ENCODE measurements at regions not wholly inside any gene's neighbourhood (a gene's known extent, or its start where the extent isn't known, plus 50 kb on each side); places are given as distances from the start of the nearest gene placed in this dataset.

DNA sequence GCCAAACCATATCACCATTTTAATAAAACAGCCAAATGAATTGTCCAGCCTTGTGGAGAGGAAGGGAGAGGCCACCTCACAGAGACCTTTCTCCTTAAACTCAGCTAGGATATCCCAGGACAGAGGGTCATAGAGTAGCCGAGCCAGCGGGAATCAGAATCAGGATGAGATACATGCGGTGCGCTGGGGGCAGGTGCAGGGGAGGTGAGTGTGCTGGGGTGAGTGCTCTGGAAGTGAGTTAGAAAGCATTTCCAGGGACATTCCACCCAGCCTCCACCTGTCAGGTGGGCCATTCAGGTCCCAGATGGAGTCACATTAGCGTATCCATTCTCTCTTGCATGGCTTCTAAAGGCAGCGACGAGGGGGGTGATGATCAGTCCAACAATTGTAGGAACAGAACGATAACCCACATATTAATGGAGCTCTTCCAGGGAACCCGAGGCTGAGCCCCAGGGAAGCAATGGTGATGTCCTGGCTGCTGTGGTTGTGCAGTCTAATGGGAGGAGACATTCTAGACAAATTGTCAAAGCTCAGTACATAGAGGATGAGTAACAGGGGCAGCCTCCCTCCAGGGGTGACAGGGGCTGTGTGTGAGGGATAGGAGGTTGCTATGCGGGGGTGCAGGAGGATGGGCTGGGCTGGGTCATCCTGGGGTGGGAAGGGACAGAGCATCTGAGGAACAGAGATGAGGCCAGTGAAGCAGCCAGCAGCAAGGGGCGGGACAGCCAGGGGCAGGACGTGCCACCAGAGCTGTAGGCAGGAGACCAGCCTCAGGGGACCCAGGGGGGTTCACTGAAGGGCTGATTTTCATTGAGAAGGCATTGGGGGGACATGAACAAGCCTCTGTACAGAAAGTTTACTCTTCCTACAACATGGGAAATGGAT lies 88.7 kb upstream of the FRMD1 start:
- H3K27me3 Mint-ChIP-seq, result peaks cover 2% of the 10 kb centered on the region
- no peaks in the 10 kb centered on the region for H3K36me3 Mint-ChIP-seq
- H3K4me3 Mint-ChIP-seq, result no peak overlapping the region
- no peak overlapping the region for H3K27ac Mint-ChIP-seq
- H3K4me1 Mint-ChIP-seq, result no peaks in the 10 kb centered on the region
- H3K9me3 Mint-ChIP-seq, result peaks cover 0 to 4% (median 2%) of the 10 kb centered on the region in 3 donors

DNA sequence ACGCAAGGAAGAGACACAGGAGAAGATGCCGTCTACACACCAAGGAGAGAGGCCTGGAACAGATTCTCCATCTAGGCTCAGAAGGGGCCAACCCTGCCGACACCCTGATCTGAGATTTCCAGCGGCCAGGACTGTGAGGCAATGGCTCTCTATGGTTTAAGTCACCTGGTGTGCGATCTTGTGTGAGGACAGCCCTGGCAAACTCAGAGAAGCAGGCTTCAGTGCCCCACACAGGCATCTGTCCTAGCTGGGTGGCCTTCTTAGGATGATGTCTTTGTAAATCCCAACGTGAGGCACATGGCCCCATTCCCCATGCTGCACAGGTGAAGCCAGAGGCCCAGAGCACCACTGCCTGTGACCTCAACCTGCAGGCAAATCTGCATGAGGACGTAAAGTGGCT lies 87.6 kb upstream of the FRMD1 start:
- Mint-ChIP-seq H3K27me3 (peaks cover 2% of the 10 kb centered on the region), H3K4me1 (no peaks in the 10 kb centered on the region), H3K27ac (no peak overlapping the region), H3K36me3 (no peaks in the 10 kb centered on the region), H3K9me3 (peaks cover 0 to 4% (median 2%) of the 10 kb centered on the region in 3 donors), H3K4me3 (no peak overlapping the region)

DNA sequence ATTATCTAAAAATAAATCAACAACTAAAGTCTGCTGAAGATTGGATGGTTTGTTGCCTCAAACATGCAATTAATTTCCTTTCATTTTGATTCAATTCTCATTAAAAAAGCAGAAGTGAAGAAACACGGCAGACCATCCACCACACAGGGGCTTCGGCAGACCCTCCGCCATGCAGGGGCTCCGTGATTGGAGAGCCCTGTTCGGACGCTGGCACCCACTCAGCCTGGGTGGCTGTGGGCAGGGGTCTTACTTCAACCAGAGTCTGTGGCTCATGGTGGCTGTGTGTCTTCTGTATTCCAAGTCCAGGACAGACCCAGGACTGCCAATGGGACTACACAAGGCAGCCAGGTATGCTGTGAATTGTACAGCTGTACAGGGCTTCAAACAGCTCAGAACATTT lies 86.9 kb upstream of the FRMD1 start:
- H3K27me3 Mint-ChIP-seq, result peaks cover 1% of the 10 kb centered on the region
- peaks cover 0 to 4% (median 2%) of the 10 kb centered on the region in 3 donors for H3K9me3 Mint-ChIP-seq
- no peaks in the 10 kb centered on the region for H3K36me3 Mint-ChIP-seq

DNA sequence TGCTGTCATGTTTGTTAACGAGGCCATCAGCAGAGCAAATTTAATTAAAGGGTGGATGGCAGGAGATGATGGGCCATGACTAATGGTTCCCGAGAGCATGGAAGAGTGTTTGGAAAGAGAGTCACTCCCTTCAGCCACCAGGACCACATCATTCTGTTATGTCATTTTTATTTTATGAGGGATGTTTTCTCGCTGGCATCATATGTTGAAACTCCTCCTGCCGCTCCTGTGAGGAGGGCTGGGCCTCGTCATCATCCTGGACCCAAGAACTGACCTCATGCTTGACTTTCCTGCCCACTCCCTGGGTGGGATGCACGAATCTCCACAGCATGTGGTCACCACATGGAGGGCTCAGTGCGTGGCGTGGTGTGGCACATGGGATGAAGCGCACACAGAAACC lies 86.4 kb upstream of the FRMD1 start:
- Mint-ChIP-seq H3K27ac (no peak overlapping the region), H3K36me3 (no peaks in the 10 kb centered on the region), H3K27me3 (no peaks in the 10 kb centered on the region), H3K9me3 (peaks cover 0 to 4% (median 3%) of the 10 kb centered on the region in 3 donors), H3K4me1 (no peaks in the 10 kb centered on the region), H3K4me3 (no peak overlapping the region)

More for the DNA sequence above, 86.9 kb upstream of the FRMD1 start:
- Mint-ChIP-seq H3K4me1 (no peaks in the 10 kb centered on the region), H3K27ac (no peak overlapping the region), H3K4me3 (no peak overlapping the region)

DNA sequence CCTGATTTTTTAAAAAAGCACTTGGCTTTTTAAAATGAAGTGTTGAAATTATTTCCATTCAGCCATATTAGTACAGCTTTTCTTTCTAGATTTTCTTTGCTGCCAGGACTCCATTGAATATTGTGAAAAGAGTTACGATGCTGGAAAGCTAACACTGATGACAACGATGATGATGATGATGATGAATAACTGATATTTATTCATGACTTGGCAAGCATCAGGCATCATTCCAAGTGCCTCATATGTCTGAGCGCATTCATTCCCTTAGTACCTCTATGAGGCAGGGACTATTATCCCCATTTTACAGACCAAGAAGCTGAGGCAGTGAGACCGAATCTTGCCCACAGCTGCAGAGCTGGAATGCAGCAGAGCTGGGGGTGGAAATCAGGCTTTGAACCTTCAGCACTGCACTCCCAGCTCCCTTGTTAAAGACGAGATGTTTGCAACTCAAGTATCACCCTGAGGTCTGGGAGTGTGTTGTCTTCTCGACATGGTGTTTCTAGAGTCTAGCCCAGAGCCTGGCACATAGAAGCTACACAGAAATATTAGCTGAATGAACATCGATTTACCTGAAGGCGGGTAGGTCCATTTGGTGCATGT lies 85.5 kb upstream of the FRMD1 start:
- Mint-ChIP-seq H3K4me3 (peak overlapping the region in 1 of 4 donors; percentile 24), H3K4me1 (no peaks in the 10 kb centered on the region), H3K27me3 (no peaks in the 10 kb centered on the region)

DNA sequence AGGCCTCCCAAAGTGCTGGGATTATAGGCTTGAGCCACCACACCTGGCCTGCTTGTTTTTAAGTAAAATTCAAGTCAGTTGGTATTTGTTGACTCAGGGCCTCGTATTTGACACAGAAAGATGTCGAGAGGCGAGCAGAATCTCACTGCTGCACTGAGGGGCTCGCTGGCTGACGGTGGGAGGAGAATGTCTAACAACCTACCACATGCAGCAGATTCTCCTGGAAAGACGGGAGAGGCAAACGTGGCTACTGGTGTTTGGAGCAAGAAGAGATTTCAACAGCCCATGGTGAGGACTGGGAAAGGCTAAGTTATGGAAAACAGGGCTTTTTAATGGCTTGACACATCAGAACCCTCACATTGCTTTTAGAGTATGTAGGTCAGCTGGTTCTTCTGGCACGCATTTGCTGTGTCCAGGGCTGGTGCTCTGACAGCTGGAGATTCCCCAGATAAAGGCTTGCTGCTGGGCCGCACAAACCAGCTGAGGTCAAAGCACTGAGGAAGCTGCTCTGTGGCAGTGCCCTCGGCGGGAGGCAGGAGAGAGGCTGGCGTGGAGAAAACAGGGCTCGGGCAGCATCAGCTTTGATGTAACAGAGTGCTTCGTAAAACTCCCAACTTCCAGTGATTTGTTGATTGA lies 84.2 kb upstream of the FRMD1 start:
- no peak overlapping the region for H3K4me3 Mint-ChIP-seq
- no peak overlapping the region for H3K27ac Mint-ChIP-seq
- H3K27me3 Mint-ChIP-seq, result no peaks in the 10 kb centered on the region
- no peaks in the 10 kb centered on the region for H3K4me1 Mint-ChIP-seq
- peaks cover 0 to 2% (median 1%) of the 10 kb centered on the region in 3 donors for H3K9me3 Mint-ChIP-seq
- H3K36me3 Mint-ChIP-seq, result no peaks in the 10 kb centered on the region

More for the DNA sequence above, 85.5 kb upstream of the FRMD1 start:
- H3K27ac Mint-ChIP-seq, result no peak overlapping the region
- H3K9me3 Mint-ChIP-seq, result peaks cover 0 to 4% (median 3%) of the 10 kb centered on the region in 3 donors
- no peaks in the 10 kb centered on the region for H3K36me3 Mint-ChIP-seq

DNA sequence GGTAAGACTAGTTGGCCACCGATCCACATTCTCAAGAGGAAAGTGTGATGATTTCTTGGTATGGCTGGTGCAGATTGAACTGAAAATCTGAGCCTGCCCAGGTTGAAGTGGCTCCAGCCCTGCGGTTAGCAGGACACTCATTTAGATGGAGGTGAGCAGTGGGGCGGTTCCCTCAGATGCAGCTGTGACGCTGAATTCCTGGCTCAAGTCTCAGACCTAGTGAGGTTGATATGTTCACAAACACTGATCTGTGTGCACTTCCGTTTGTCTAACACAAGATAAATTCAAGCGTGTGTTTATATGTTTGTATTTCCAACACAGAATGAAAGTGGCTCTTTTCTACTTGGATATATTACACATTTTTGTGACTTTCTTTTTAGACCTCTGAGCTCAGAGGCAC lies 83.4 kb upstream of the FRMD1 start:
- no peaks in the 10 kb centered on the region for H3K4me1 Mint-ChIP-seq
- H3K36me3 Mint-ChIP-seq, result no peaks in the 10 kb centered on the region
- no peak overlapping the region for H3K27ac Mint-ChIP-seq
- peaks cover 0 to 2% (median 1%) of the 10 kb centered on the region in 3 donors for H3K9me3 Mint-ChIP-seq
- H3K4me3 Mint-ChIP-seq, result no peak overlapping the region
- no peaks in the 10 kb centered on the region for H3K27me3 Mint-ChIP-seq

DNA sequence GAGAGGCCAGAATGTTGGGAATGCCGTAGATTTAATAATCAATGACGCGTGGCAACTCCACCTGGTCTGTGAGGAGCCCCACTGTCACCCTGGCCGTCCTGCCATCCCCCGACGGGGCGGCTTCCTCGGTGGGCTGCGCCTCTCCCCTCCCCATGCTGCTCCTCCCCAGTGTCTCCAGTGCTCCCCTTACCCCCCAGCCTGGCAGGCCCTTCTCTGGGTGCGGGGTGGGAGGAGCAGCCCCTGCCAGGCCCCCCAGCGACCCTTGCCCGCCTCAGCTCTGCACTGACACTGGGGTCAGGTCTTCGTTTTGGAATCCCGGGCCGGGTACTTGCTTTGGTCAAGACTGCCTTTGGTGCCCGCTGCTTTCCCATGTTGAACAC lies 82.3 kb upstream of the FRMD1 start:
- H3K27ac Mint-ChIP-seq, result no peak overlapping the region
- H3K4me1 Mint-ChIP-seq, result no peaks in the 10 kb centered on the region

DNA sequence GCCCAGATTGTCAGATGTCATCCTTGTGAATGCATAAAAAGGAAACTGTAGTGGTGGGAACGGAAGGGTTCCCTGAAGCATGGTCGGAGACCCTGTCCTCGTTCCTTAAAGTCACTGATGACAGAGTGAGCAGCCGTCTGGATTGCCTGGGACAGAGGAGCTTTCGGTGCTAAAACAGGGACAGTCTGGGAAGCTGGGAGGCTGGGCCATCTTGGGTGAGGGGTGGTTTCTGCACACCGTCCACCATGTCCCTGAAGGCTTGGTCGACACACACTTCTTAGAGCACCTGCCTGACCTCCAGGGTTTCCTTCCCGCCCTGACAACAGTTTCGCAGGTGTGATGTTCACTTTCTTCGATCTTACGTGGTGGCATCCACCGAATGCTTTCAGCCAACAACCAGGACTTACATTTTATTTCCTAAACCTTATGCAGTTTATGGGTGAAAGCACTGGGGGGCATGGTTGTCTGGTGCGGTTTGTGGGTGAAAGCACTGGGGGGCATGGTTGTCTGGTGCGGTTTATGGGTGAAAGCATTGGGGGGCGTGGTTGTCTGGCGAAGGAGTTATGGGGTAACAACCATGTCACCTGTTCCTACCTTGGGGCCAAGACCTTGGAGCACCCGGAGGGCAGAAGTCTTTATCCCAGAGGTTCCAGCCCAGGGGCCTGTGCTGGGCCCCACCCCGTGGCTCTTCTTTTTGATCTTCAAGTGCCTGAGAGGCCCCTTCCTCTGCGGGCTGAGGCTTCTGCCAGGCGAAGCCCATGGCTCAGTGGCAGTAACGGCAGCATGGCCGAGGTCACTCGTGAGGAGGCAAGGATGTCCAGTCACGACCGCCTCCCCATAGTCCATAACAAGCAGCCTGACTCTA lies 81.7 kb upstream of the FRMD1 start:
- no peaks in the 10 kb centered on the region for H3K27me3 Mint-ChIP-seq
- peaks cover 0 to 1% (median 0%) of the 10 kb centered on the region in 3 donors for H3K9me3 Mint-ChIP-seq
- no peaks in the 10 kb centered on the region for H3K36me3 Mint-ChIP-seq
- H3K4me1 Mint-ChIP-seq, result no peaks in the 10 kb centered on the region
- H3K4me3 Mint-ChIP-seq, result no peak overlapping the region
- no peak overlapping the region for H3K27ac Mint-ChIP-seq

More for the DNA sequence above, 82.3 kb upstream of the FRMD1 start:
- Mint-ChIP-seq H3K9me3 (peaks cover 0 to 1% (median 1%) of the 10 kb centered on the region in 3 donors), H3K4me3 (no peak overlapping the region), H3K36me3 (no peaks in the 10 kb centered on the region), H3K27me3 (no peaks in the 10 kb centered on the region)

DNA sequence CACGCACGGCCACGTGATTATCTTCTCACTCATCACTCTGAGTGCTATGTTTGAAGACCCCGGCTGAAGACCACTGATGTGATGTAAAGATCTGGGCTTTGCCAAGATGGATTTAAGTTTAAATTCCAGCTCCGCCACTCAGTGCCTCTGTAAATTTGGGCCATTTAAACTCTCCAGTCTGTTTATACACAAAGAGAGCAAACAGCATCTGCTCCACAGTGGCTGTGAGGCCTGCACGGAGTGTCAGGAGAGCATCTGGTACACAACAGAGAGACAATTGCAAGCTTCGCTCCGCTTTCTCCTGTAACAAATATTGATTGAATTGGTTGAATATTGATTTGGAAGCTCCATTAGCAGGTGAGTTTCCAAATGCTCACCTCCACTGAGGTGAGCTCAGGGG lies 80.5 kb upstream of the FRMD1 start:
- H3K4me1 Mint-ChIP-seq, result no peaks in the 10 kb centered on the region
- H3K9me3 Mint-ChIP-seq, result peaks cover 0 to 1% (median 0%) of the 10 kb centered on the region in 3 donors
- H3K27ac Mint-ChIP-seq, result no peak overlapping the region
- no peaks in the 10 kb centered on the region for H3K27me3 Mint-ChIP-seq
- no peak overlapping the region for H3K4me3 Mint-ChIP-seq
- no peaks in the 10 kb centered on the region for H3K36me3 Mint-ChIP-seq

DNA sequence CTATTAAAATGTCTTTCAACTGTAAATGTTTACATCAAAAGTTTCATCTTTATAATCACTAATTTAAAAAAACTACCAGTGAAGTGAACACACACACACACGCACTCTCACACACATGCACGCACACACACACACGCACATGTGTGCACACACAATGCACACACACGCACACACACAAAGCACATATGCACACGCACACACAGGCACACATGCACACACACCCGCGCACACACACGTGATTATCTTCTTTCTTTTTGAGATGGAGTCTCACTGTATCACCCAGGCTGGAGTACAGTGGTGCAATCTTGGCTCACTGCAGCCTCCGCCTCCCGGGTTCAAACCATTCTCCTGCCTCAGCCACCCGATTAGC lies 80.0 kb upstream of the FRMD1 start:
- H3K27me3 Mint-ChIP-seq, result no peaks in the 10 kb centered on the region

DNA sequence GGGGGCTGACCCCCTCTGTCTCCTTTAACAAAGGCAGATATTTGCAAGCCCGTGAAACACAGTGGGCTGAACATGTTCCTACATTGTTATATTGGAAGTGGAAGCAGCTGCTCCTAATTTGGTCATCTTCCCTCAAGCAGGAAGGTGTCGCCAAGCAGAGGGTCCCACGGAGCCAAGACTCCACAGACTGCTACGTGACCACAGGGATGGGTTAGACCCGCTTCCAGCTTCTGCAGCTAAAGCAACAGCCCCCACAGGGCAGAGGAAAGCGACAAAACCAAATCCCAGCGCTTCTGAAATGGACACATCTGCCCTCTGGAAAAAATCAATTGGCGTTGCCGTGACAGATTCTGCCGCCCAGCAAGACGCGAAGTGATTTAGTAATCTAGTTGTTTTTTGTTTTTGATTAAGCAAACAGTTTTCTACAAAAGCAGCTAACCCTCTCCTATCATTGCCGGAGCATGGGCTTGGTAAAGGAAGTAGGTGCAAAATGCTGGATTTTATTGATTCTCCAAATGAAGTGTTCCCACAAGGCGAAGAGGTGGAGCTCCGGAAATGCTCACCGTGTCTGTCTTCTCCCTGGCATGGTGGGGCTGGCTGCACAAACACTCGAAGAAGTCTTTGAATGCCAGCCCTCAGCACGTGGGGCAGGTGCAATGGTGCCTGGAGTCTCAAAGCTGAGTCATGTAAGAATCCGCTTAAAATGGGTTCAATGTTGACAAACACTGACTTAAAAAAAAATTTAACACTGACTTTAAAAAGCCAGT lies 79.4 kb upstream of the FRMD1 start:
- H3K27ac Mint-ChIP-seq, result no peak overlapping the region
- no peak overlapping the region for H3K4me3 Mint-ChIP-seq
- peaks cover 0 to 1% (median 0%) of the 10 kb centered on the region in 3 donors for H3K9me3 Mint-ChIP-seq
- no peaks in the 10 kb centered on the region for H3K4me1 Mint-ChIP-seq
- no peaks in the 10 kb centered on the region for H3K27me3 Mint-ChIP-seq
- H3K36me3 Mint-ChIP-seq, result no peaks in the 10 kb centered on the region

More for the DNA sequence above, 80.0 kb upstream of the FRMD1 start:
- Mint-ChIP-seq H3K27ac (no peak overlapping the region), H3K4me1 (no peaks in the 10 kb centered on the region), H3K4me3 (no peak overlapping the region), H3K36me3 (no peaks in the 10 kb centered on the region), H3K9me3 (peaks cover 0 to 1% (median 0%) of the 10 kb centered on the region in 3 donors)

DNA sequence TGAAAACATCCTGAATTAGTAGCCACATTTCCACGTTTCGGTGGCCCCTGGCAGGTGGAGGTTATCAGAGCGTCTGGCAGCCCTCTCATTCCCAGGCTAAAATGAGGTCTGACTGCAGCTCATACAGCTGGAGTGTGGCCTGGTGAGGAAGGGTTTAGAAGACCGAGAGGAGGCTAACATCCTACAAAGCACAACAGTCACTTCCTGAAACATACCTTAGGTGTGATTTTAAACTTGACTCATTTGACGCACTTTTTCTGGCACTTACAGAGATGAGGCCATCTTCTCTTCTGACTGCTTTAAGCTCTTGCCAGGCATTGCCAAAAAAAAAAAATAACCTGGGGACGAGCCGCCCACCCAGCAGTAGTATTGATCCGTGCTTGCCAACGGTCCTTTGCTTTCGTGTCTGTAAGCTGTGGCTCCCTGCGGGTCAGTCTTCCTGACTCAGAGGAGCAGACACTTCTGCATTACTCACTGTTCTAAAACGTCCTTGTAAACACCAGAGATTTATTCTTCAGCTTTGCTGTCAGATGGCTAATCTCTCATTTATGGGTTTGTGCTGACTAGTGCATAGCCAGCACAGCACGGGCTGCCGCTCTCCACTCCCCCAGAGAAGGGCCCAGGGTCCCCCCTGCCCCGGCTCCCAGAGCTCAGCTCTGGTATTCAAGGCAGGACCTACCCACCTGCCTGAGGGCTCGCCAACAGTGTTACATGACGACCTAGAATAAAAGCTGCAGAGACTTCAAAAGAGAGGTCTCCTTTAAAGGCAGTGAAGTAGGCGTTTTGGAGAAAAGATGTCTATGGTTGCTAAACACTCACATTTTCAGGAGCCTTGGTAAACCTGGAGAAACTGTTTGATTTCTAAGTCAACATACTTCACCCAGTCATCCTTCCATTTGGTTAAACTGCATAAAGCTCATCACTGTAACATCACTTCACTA lies 78.5 kb upstream of the FRMD1 start:
- no peaks in the 10 kb centered on the region for H3K4me1 Mint-ChIP-seq
- H3K36me3 Mint-ChIP-seq, result no peaks in the 10 kb centered on the region
- H3K9me3 Mint-ChIP-seq, result peaks cover 0 to 1% (median 0%) of the 10 kb centered on the region in 3 donors
- no peaks in the 10 kb centered on the region for H3K27me3 Mint-ChIP-seq
- no peak overlapping the region for H3K4me3 Mint-ChIP-seq
- H3K27ac Mint-ChIP-seq, result no peak overlapping the region
